ENCODE measurements at regions not wholly inside any gene's neighbourhood (a gene's known extent, or its start where the extent isn't known, plus 50 kb on each side); places are given as distances from the start of the nearest gene placed in this dataset.

DNA sequence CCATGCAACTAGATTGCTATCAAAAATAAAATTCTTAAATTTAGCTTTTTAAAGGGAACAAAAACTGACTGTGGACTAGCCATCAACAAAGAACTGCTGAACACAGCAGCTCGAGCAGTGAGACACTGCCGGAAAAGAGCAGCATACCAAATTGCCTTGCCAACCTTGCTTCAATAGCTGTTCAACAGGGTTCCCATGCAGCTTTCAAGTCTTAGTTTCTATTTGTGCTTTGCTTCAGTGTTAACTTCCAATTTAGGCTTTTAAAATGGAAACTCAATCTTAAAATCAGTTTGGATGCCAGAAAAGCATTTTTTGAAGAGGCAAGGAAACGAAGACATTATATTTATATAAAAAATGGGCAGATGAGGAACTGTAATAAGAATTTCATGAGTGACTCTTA lies 463.4 kb upstream of the MAGEB18 start:
- H3K4me1 ChIP-seq = no peaks in the 10 kb centered on the region
- H3K36me3 ChIP-seq = no peaks in the 10 kb centered on the region
- no peak overlapping the region for H3K4me3 ChIP-seq
- H3K27me3 ChIP-seq = no peaks in the 10 kb centered on the region
- TF ChIP-seq EP300 (IDR thresholded peaks at IDR 0.05) = no peak
- no peak for TF ChIP-seq POLR2A (IDR thresholded peaks at IDR 0.05)
- TF ChIP-seq POLR2AphosphoS5 (IDR thresholded peaks at IDR 0.05) = no peak
- TF ChIP-seq, protein P1, sequence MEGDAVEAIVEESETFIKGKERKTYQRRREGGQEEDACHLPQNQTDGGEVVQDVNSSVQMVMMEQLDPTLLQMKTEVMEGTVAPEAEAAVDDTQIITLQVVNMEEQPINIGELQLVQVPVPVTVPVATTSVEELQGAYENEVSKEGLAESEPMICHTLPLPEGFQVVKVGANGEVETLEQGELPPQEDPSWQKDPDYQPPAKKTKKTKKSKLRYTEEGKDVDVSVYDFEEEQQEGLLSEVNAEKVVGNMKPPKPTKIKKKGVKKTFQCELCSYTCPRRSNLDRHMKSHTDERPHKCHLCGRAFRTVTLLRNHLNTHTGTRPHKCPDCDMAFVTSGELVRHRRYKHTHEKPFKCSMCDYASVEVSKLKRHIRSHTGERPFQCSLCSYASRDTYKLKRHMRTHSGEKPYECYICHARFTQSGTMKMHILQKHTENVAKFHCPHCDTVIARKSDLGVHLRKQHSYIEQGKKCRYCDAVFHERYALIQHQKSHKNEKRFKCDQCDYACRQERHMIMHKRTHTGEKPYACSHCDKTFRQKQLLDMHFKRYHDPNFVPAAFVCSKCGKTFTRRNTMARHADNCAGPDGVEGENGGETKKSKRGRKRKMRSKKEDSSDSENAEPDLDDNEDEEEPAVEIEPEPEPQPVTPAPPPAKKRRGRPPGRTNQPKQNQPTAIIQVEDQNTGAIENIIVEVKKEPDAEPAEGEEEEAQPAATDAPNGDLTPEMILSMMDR (IDR thresholded peaks at IDR 0.05) = no peak
- ATAC-seq (ENCODE audit: low FRiP score in 2 of 2) (no peak), DNase-seq (no peak)
- no peak overlapping the region for H3K27ac ChIP-seq
- H3K9me3 ChIP-seq = peaks cover 0 to 5% (median 0%) of the 10 kb centered on the region in 4 donors
- WGBS, 2 donors = 66 to 80% methylated on average over 3 of the region's 3 CpGs

DNA sequence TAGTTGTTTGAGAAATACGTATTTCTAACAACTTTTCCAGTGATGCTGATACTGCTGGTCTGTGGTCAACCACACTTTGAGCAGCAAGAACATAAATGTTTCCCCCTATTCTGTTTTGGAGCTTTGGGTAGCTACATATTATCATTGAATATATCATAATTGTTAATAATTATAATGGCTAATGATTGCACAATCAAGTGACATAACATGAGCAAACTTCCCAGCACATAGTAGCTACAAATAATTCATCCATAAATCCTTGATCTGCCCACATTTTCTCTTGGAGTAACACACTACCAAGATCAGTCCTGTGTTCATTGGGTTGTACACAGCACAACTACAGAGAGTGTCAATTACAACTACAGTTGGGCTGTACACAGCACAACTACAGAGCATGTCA lies 436.3 kb upstream of the MAGEB18 start:
- Histone ChIP-seq H3K36me3 (no peaks in the 10 kb centered on the region), H3K9me3 (peaks cover 0 to 5% (median 0%) of the 10 kb centered on the region in 4 donors), H3K27me3 (no peaks in the 10 kb centered on the region), H3K4me3 (no peak overlapping the region), H3K4me1 (no peaks in the 10 kb centered on the region), H3K27ac (no peak overlapping the region)
- TF ChIP-seq, protein P1 (IDR thresholded peaks at IDR 0.05) = no peak
- TF ChIP-seq EP300 (IDR thresholded peaks at IDR 0.05) = no peak
- no peak for TF ChIP-seq POLR2A (IDR thresholded peaks at IDR 0.05)
- no peak for TF ChIP-seq POLR2AphosphoS5 (IDR thresholded peaks at IDR 0.05)
- DNase-seq (no peak), ATAC-seq (ENCODE audit: low FRiP score in 2 of 2) (no peak)
- 70 to 94% methylated on average over 1 of the region's 1 CpG for WGBS, 2 donors

- ATAC-seq (ENCODE audit: low FRiP score in 2 of 2) (no peak), DNase-seq (no peak)
- Histone ChIP-seq H3K27ac (no peak overlapping the region), H3K27me3 (no peaks in the 10 kb centered on the region), H3K9me3 (no peaks in the 10 kb centered on the region), H3K36me3 (no peaks in the 10 kb centered on the region), H3K4me1 (no peaks in the 10 kb centered on the region), H3K4me3 (no peak overlapping the region)
- WGBS, 2 donors = 71 to 91% methylated on average over 1 to 2 of the region's 2 CpGs
- TF ChIP-seq, protein P1 (IDR thresholded peaks at IDR 0.05) = no peak
- TF ChIP-seq POLR2A (IDR thresholded peaks at IDR 0.05) (no peak), EP300 (IDR thresholded peaks at IDR 0.05) (no peak), POLR2AphosphoS5 (IDR thresholded peaks at IDR 0.05) (no peak)
Observed at GRCh38 chrX:25717122-25717521, 421.0 kb upstream of the MAGEB18 start.

DNA sequence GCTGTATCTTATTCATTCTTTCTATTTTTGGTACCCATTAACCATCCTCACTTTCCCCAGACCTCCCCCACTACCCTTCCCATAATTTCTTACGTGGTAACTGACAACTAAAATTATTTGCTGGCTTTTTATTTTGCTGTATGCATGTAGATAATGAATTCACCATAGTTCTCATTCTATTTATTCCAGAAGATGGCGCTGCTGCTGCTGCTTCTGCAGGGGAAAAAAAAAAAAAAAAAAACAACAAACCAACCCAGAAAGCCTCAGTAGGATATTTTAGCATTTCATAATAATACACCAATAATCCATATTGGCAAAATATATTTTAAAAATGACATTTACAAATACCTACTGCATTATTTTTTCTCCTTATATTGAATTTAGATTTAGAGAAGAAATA lies 416.6 kb upstream of the MAGEB18 start:
- no peak for DNase-seq

DNA sequence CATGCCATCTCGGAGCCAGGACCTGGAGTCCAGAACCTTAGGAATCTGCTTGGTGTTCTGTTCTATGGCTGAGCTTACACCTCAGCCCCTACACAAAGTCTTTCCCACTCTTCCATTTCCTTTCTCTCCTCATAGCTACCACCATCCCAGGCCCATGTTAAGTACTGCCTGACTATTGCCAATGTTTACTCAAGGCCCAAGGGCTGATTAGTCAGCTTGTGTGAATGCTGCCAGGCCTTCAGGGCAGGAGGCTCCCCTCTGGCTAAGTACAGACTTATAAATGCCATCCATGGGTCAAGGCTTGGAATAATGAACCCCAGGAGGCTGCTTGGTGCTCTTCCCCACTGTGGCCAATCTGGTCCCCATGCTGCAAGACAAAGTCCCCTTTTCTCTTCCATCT lies 411.6 kb upstream of the MAGEB18 start:
- Histone ChIP-seq H3K36me3 (no peaks in the 10 kb centered on the region), H3K27ac (no peak overlapping the region), H3K4me1 (no peaks in the 10 kb centered on the region), H3K27me3 (no peaks in the 10 kb centered on the region), H3K9me3 (no peaks in the 10 kb centered on the region), H3K4me3 (no peak overlapping the region)
- WGBS, 2 donors = 90 to 100% methylated on average over 1 of the region's 1 CpG
- ATAC-seq (ENCODE audit: low FRiP score in 2 of 2) = no peak
- TF ChIP-seq POLR2A (IDR thresholded peaks at IDR 0.05) = no peak
- DNase-seq = peak in 1 of 2 donors; percentile 24

More for the DNA sequence above, 416.6 kb upstream of the MAGEB18 start:
- Histone ChIP-seq H3K36me3 (no peaks in the 10 kb centered on the region), H3K4me3 (no peak overlapping the region), H3K27ac (no peak overlapping the region), H3K4me1 (no peaks in the 10 kb centered on the region), H3K27me3 (no peaks in the 10 kb centered on the region), H3K9me3 (no peaks in the 10 kb centered on the region)
- no peak for ATAC-seq (ENCODE audit: low FRiP score in 2 of 2)
- no peak for TF ChIP-seq POLR2A (IDR thresholded peaks at IDR 0.05)
- TF ChIP-seq, protein P1 (IDR thresholded peaks at IDR 0.05) = peak in 1 of 6 experiments; percentile 16
- WGBS, 2 donors = 7 to 12% methylated on average over 2 of the region's 2 CpGs

Measured in upper lobe of left lung (tissue), 6 donors.